Natural killer cell treated with Interleukin-12 subunit alpha and Interleukin-12 subunit beta and Interleukin-15 and Interleukin-18, amount 100 ng/mL, for 72 hours (primary cell): ENCODE measurements at regions not wholly inside any gene's neighbourhood (a gene's known extent, or its start where the extent isn't known, plus 50 kb on each side); places are given as distances from the start of the nearest gene placed in this dataset.
"Not testable (repeated sequence)": the region's sequence is repeated elsewhere in the genome, so short reads cannot be mapped to it uniquely, and the experiment has no call there.

Experiments
- ATAC-seq, 2 donors: fragments of 150-1000 bp; cut with Tn5 transposase in 1 of 2; sonication (Bioruptor Pico), chemical (Tn5 transposase) in 1 of 2; 2 replicates each; pipeline ENCODE4 v1.10.0; 2021
- DNase-seq: peaks from one replicate; pipeline ENCODE4 v3.0.0; 2022; ENCODE audit warnings: low spot score
- H3K27ac Mint-ChIP-seq, 2 donors: 1 replicate in 1 of 2; 2 replicates in 1 of 2; pipeline ENCODE4 v1.8.0; 2022; ENCODE audit warnings: mixed read lengths in 2 of 2, mild to moderate bottlenecking in 1 of 2, moderate library complexity in 1 of 2
- H3K27me3 Mint-ChIP-seq, 2 donors: 1 replicate in 1 of 2; 2 replicates in 1 of 2; pipeline ENCODE4 v1.8.0; 2022; ENCODE audit warnings: mixed read lengths in 2 of 2
- H3K36me3 Mint-ChIP-seq: one replicate; pipeline ENCODE4 v1.8.0; 2022; ENCODE audit warnings: mixed read lengths
- H3K4me1 Mint-ChIP-seq, 2 donors: 1 replicate in 1 of 2; 2 replicates in 1 of 2; pipeline ENCODE4 v1.8.0; 2022; ENCODE audit warnings: low read depth in 2 of 2, mixed read lengths in 2 of 2, mild to moderate bottlenecking in 1 of 2
- H3K4me3 Mint-ChIP-seq: one replicate; pipeline ENCODE4 v1.8.0; 2022; ENCODE audit warnings: mixed read lengths
- H3K9me3 Mint-ChIP-seq: 2 replicates; pipeline ENCODE4 v1.8.0; 2022; ENCODE audit warnings: mixed read lengths

- DNase-seq: no peak
- Mint-ChIP-seq H3K4me3 (no peak overlapping the region), H3K36me3 (peaks cover 6% of the 10 kb centered on the region), H3K27ac (no peak overlapping the region), H3K4me1 (peaks cover 0 to 2% of the 10 kb centered on the region in 2 donors), H3K9me3 (no peaks in the 10 kb centered on the region), H3K27me3 (no peaks in the 10 kb centered on the region)
- no peak for ATAC-seq
Observed at GRCh38 chr7:66549466-66549865, 79.2 kb upstream of the KCTD7 start.

DNA sequence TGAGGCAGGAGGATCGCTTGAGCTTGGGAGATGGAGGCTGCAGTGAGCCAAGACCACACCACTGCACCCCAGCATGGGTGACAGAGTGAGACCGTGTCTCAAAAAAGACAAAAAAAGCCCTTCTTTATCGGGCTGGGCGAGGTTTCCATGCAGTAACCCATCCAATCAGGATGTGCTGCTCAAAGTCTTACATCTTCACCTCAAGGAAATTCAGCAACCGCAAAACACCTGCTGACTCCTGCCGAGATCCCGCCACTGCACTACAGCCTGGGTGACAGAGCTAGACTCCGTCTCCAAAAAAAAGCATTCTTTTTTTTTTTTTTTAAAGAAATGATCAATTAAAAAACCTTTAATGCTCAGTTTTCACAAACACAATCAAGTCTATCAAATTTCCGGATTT, 75.7 kb upstream of the KCTD7 start:
- ATAC-seq (no peak), DNase-seq (no peak)
- Mint-ChIP-seq H3K9me3 (no peaks in the 10 kb centered on the region), H3K36me3 (peaks cover 8% of the 10 kb centered on the region), H3K27ac (no peak overlapping the region), H3K27me3 (no peaks in the 10 kb centered on the region), H3K4me3 (no peak overlapping the region), H3K4me1 (peaks cover 0 to 6% of the 10 kb centered on the region in 2 donors)

DNA sequence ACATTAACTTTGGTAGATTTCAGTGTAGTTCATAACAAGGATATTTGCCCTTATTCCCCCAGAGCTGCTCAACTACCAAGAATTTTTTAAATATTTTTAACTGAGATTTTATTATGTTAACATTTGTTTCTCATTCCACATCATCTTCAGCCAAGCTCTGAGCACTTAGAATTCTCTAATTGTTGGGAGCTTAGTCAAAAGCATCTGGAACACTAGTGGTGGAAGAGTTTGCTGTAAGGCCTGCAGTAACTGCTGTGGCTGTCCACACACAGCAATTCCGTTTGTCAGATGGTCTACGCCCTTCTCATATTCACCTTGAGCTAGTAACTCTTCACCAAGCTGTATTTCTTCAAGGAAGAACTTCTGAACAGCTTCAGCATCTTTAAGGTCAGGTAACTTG, 75.0 kb upstream of the KCTD7 start:
- not testable (repeated sequence) for H3K36me3 Mint-ChIP-seq, H3K27ac Mint-ChIP-seq, DNase-seq, H3K27me3 Mint-ChIP-seq, H3K4me3 Mint-ChIP-seq, ATAC-seq, H3K9me3 Mint-ChIP-seq, H3K4me1 Mint-ChIP-seq

DNA sequence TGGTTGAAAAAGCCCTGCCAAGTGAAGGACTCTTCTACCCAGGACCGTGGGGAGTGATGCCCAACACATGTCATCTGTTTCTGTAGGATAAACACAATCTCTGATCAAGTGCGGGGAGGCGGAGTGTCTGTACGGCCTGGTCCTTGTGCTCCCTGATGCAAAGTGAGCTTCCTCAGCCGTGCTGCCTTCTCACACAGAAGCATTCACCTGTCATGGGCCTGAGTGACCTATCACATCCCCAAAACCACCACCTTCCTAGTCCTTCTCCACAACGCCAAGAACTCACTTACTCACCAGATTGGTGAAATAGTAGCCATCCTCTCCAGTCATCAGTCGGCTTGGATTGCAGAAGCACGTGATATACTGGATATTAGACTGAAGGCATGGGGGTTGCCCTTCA, 74.4 kb upstream of the KCTD7 start:
- not testable (repeated sequence) for H3K27ac Mint-ChIP-seq, ATAC-seq, H3K27me3 Mint-ChIP-seq, DNase-seq, H3K36me3 Mint-ChIP-seq, H3K4me1 Mint-ChIP-seq, H3K4me3 Mint-ChIP-seq, H3K9me3 Mint-ChIP-seq

- not testable (repeated sequence) for H3K36me3 Mint-ChIP-seq, H3K27ac Mint-ChIP-seq, H3K9me3 Mint-ChIP-seq, DNase-seq, ATAC-seq, H3K27me3 Mint-ChIP-seq, H3K4me3 Mint-ChIP-seq, H3K4me1 Mint-ChIP-seq
Observed at GRCh38 chr7:66554842-66555430, 73.7 kb upstream of the KCTD7 start.

DNA sequence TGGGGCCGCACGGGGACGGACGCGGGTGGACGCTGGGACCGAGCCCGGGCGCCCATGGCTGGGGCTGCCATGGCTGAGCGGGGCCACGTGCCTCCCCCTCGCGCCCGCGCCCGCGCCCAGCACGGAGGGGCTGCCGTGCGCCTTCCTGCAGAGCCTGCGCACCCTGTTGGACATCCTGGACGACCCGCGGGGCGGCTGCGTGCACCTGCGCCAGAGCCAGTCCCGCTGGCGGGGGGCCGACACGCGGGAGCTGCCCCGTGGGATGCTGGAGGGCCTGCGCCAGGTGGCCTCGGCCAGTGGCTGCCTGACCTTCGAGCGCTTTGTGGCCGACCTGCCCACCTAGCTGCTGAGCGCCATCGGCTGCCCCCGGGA, 72.5 kb upstream of the KCTD7 start:
- Mint-ChIP-seq H3K4me3 (no peak overlapping the region), H3K4me1 (peaks cover 0 to 4% of the 10 kb centered on the region in 2 donors), H3K36me3 (peaks cover 8% of the 10 kb centered on the region), H3K9me3 (no peaks in the 10 kb centered on the region), H3K27ac (no peak overlapping the region), H3K27me3 (no peaks in the 10 kb centered on the region)
- no peak for ATAC-seq
- DNase-seq: no peak

GRCh38 chr7:66556549-66557213, 72.0 kb upstream of the KCTD7 start:
- Mint-ChIP-seq H3K27me3 (no peaks in the 10 kb centered on the region), H3K4me1 (peaks cover 0 to 4% of the 10 kb centered on the region in 2 donors), H3K4me3 (no peak overlapping the region), H3K36me3 (peaks cover 8% of the 10 kb centered on the region), H3K27ac (no peak overlapping the region), H3K9me3 (no peaks in the 10 kb centered on the region)
- ATAC-seq (no peak), DNase-seq (no peak)

DNA sequence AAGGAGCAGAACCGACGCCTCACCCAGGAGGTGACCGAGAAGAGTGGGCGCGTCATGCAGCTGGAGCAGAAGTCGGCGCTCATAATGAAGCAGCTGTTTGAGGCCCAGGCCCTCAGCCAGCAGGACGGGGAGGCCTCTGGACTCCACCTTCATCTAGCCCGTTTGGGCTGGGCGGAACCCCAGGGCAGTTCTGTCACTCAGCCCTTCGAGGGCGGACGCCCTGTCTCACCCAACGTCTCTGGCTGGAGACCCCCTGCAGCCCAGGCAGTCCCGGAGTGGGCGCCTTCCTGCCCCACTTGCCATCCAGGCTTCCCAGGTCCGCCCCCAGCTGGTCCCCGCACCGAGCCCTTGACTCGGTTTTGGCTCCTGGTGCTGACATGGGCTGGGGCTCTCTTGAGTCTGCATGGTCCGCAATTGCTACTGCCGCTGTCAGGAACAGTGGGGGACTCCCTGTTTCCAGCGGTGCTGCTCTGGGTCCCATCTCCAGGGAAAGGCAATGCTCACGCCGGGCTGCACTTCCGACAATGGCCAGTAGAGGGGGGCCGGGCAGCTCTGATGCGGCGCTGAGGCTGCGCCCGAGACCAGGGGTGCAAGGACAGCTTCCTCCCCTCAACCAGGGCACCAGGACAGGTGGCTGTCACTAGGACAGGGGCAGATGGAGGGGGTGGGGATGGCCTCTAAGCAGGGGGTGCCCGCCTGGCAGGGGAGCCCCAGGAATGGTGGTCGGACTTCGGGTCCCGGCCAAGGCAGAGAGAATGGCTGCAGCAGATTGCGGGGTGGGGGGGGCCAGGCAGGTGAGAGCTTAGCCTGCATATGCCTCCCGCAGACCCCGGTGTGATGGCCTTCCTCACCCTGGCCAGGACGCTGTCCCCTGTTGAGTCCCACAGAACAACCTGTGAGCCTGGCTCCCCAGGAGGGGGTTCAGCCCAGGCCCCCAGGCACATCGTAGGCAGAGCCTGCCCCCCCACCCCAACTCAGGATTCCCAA, 71.2 kb upstream of the KCTD7 start:
- Mint-ChIP-seq H3K27ac (no peak overlapping the region), H3K4me1 (peaks cover 0 to 7% of the 10 kb centered on the region in 2 donors), H3K4me3 (no peak overlapping the region), H3K27me3 (no peaks in the 10 kb centered on the region), H3K36me3 (peaks cover 8% of the 10 kb centered on the region), H3K9me3 (no peaks in the 10 kb centered on the region)
- ATAC-seq: peak; percentile 71 to 80
- DNase-seq: peak; percentile 67

DNA sequence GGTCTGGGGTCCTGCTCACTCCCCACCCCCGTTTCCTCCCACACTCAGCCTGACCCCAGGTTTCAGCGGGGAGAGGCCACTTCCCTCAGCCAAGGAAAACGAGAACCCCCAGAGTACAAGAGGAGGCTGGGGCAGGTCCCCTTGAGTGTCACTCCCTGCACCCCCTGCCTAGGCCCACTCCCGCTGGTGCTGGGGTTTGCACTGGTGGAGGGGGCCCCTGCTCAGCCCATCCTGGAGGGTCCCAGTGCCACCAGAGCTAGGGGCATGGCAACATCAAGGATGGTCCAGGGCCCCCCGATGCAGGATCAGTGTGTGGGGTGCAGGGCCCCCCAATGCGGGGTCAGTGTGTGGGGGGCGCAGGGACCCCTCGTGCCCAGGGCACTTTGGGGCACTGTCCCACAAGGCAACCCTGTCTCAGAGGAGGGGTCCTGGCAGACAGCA, 70.5 kb upstream of the KCTD7 start:
- Mint-ChIP-seq H3K36me3 (peaks cover 8% of the 10 kb centered on the region), H3K27ac (no peak overlapping the region), H3K27me3 (no peaks in the 10 kb centered on the region), H3K4me3 (no peak overlapping the region), H3K9me3 (no peaks in the 10 kb centered on the region), H3K4me1 (peaks cover 0 to 10% of the 10 kb centered on the region in 2 donors)
- DNase-seq (no peak), ATAC-seq (peak; percentile 33 to 45)

GRCh38 chr7:66558660-66559465, 69.8 kb upstream of the KCTD7 start:
- Mint-ChIP-seq H3K36me3 (peaks cover 8% of the 10 kb centered on the region), H3K4me3 (no peak overlapping the region), H3K9me3 (no peaks in the 10 kb centered on the region), H3K4me1 (peaks cover 0 to 10% of the 10 kb centered on the region in 2 donors), H3K27me3 (no peaks in the 10 kb centered on the region), H3K27ac (no peak overlapping the region)
- ATAC-seq (peak; percentile 4 to 33), DNase-seq (no peak)

GRCh38 chr7:66564045-66564444, 64.6 kb upstream of the KCTD7 start:
- Mint-ChIP-seq H3K27me3 (no peaks in the 10 kb centered on the region), H3K4me3 (no peak overlapping the region), H3K27ac (peak overlapping the region in 1 of 2 donors; percentile 23), H3K9me3 (no peaks in the 10 kb centered on the region), H3K4me1 (peaks cover 5 to 10% of the 10 kb centered on the region in 2 donors), H3K36me3 (peaks cover 6% of the 10 kb centered on the region)
- ATAC-seq (no peak), DNase-seq (no peak)

DNA sequence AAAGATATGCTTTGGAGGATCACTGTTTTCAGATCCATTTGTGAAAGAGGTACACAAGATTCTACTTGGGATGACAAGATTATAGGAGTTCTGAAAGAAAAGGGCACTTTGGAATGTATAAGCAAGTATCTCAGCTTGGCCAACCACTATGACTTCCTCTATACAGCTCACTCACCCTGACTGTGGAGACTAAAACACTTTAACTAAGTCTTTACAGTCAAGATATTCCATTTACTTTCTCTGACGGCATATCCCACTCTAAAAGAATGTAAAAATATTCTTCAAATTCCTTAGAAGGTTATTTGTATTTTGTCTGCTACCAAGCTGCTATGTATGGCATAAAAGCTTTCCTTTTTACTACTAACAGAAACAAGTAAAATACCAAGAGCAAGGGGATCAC, 58.5 kb upstream of the KCTD7 start:
- not testable (repeated sequence) for H3K4me3 Mint-ChIP-seq, ATAC-seq, H3K27me3 Mint-ChIP-seq, DNase-seq, H3K27ac Mint-ChIP-seq, H3K9me3 Mint-ChIP-seq
- H3K36me3 Mint-ChIP-seq: peaks cover 26% of the 10 kb centered on the region
- H3K4me1 Mint-ChIP-seq: peaks cover 15 to 17% of the 10 kb centered on the region in 2 donors

- ATAC-seq (no peak), DNase-seq (no peak)
- Mint-ChIP-seq H3K27me3 (no peaks in the 10 kb centered on the region), H3K4me3 (no peak overlapping the region), H3K27ac (no peak overlapping the region), H3K4me1 (peaks cover 16% of the 10 kb centered on the region in 2 donors), H3K36me3 (peaks cover 20% of the 10 kb centered on the region), H3K9me3 (no peaks in the 10 kb centered on the region)
Observed at GRCh38 chr7:66571568-66571967, 57.1 kb upstream of the KCTD7 start.
